Psoas muscle (tissue), 7 donors: ENCODE measurements at regions not wholly inside any gene's neighbourhood (a gene's known extent, or its start where the extent isn't known, plus 50 kb on each side); places are given as distances from the start of the nearest gene placed in this dataset.

Source experiments
- ATAC-seq, 4 donors: fragments of 200-7000 bp; cut with Tn5 transposase; one replicate each; pipeline ENCODE4 v1.9.1; 2020; ENCODE audit warnings: moderate library complexity in 3 of 4, mild to moderate bottlenecking in 2 of 4
- DNase-seq, 2 donors: peaks; one replicate each; pipeline ENCODE4 v3.0.0-alpha.2; 2020
- H3K27ac ChIP-seq: fragments of 200-600 bp; one replicate; pipeline ENCODE4 v1.8.0; 2022
- H3K27me3 ChIP-seq, 3 donors: fragments of 200-600 bp in 1 of 3; one replicate each; pipeline versions ENCODE4 v1.6.1 to v1.8.0; 2013 to 2022; ENCODE audit warnings: low read length in 2 of 3, mild to moderate bottlenecking in 2 of 3, moderate library complexity in 1 of 3; ENCODE audit not compliant: insufficient read depth in 3 of 3
- H3K36me3 ChIP-seq, 2 donors: fragments of 200-600 bp in 1 of 2; one replicate each; pipeline versions ENCODE4 v1.6.1 to v1.8.0; 2013 to 2022; ENCODE audit warnings: low read depth in 1 of 2, mild to moderate bottlenecking in 1 of 2, moderate library complexity in 1 of 2; ENCODE audit not compliant: insufficient read depth in 1 of 2
- H3K4me1 ChIP-seq: fragments of 200-600 bp; one replicate; pipeline ENCODE4 v1.8.0; 2022
- H3K4me3 ChIP-seq: fragments of 200-600 bp; one replicate; pipeline ENCODE4 v1.8.0; 2022; ENCODE audit warnings: mild to moderate bottlenecking
- H3K9me3 ChIP-seq: fragments of 200-600 bp; one replicate; pipeline ENCODE4 v1.8.0; 2022
- CTCF ChIP-seq: fragments of 200-600 bp; IDR thresholded peaks from one replicate; pipeline ENCODE4 v1.8.0; 2022; ENCODE audit warnings: antibody characterized with exemption
- WGBS, 3 donors: extraction: QIAGEN DNeasy Blood & Tissue Kit; methylation state at CpG; one replicate each; pipeline versions ENCODE4 v1.1.6 to v1.1.7; 2013; 5-methylcytosine and 5-hydroxymethylcytosine counted together
- intact Hi-C, 2 donors: fragments of 100-400 bp; cut with DNase I; formaldehyde crosslinking; loops; one replicate each; pipeline versions ENCODE4 v1.11.0 to v1.14.2; 2022
- donor health status: healthy with polysubstance abuse.
- donor health status: DM: no; HTN: no; CAD: no; lungs with moderate emphysema.
- donor health status: Bipolar disorder and iron deficiency.
- donor health status: healthy.
- donor health status: DM: yes; HTN: yes; CAD: no.
- donor health status: DM: no; HTN: no; CAD: no.
- donor health status: DM: yes; HTN: yes; CAD: no.

GRCh38 chr21:16473988-16474387 lies 744.2 kb downstream of the USP25 start:
- H3K4me3 ChIP-seq = no peak overlapping the region
- ATAC-seq (peak; percentile 46 to 86 (median 78)), DNase-seq (no peak)
- no peaks in the 10 kb centered on the region for H3K36me3 ChIP-seq
- no peaks in the 10 kb centered on the region for H3K27me3 ChIP-seq
- H3K9me3 ChIP-seq = peaks cover 8% of the 10 kb centered on the region
- intact Hi-C loops = loop anchor here (10.0 kb wide), 2 partner anchors 51 to 61 kb away; no protein-coding TSS in a partner anchor
- H3K27ac ChIP-seq = peak overlapping the region; percentile 59
- no peak for TF ChIP-seq CTCF
- 9 to 38% (median 19%) methylated on average over 2 of the region's 2 CpGs for WGBS, 3 donors
- H3K4me1 ChIP-seq = peaks cover 29% of the 10 kb centered on the region

- Histone ChIP-seq H3K27me3 (no peaks in the 10 kb centered on the region), H3K4me3 (no peak overlapping the region), H3K4me1 (peaks cover 25% of the 10 kb centered on the region), H3K36me3 (no peaks in the 10 kb centered on the region), H3K9me3 (peaks cover 17% of the 10 kb centered on the region), H3K27ac (no peak overlapping the region)
- no peak for DNase-seq
- no peak for ATAC-seq
- no peak for TF ChIP-seq CTCF
- intact Hi-C loops = loop anchor here (10.0 kb wide), 2 partner anchors 49 to 59 kb away; no protein-coding TSS in a partner anchor
- 53 to 55% (median 54%) methylated on average over 2 of the region's 2 CpGs for WGBS, 3 donors
These were observed 746.5 kb downstream of the USP25 start for GRCh38 chr21:16476056-16476825.

- DNase-seq = no peak
- WGBS, 3 donors = 71 to 86% (median 73%) methylated on average over 2 of the region's 2 CpGs
- peaks cover 17% of the 10 kb centered on the region for H3K4me1 ChIP-seq
- no peaks in the 10 kb centered on the region for H3K27me3 ChIP-seq
- H3K27ac ChIP-seq = no peak overlapping the region
- ATAC-seq = peak in 2 of 4 donors; percentile 43 to 58
- no peaks in the 10 kb centered on the region for H3K9me3 ChIP-seq
- intact Hi-C loops = no loop called here
- no peak overlapping the region for H3K4me3 ChIP-seq
- no peak for TF ChIP-seq CTCF
- H3K36me3 ChIP-seq = no peaks in the 10 kb centered on the region
These were observed 758.3 kb downstream of the USP25 start for GRCh38 chr21:16488042-16488441.

GRCh38 chr21:16492356-16492755 lies 762.6 kb downstream of the USP25 start:
- no peak for TF ChIP-seq CTCF
- intact Hi-C loops = no loop called here
- ATAC-seq = peak in 3 of 4 donors; percentile 53 to 70 (median 53)
- H3K4me3 ChIP-seq = no peak overlapping the region
- H3K9me3 ChIP-seq = no peaks in the 10 kb centered on the region
- no peaks in the 10 kb centered on the region for H3K27me3 ChIP-seq
- 31 to 41% (median 37%) methylated on average over 5 of the region's 5 CpGs for WGBS, 3 donors
- H3K4me1 ChIP-seq = peaks cover 17% of the 10 kb centered on the region
- H3K36me3 ChIP-seq = no peaks in the 10 kb centered on the region
- no peak for DNase-seq
- no peak overlapping the region for H3K27ac ChIP-seq
